Fibroblast of gingiva (primary cell): ENCODE measurements at regions not wholly inside any gene's neighbourhood (a gene's known extent, or its start where the extent isn't known, plus 50 kb on each side); places are given as distances from the start of the nearest gene placed in this dataset.

ENCODE experiments used
- DNase-seq: peaks from one replicate; pipeline ENCODE4 v3.0.0-alpha.2; 2011; ENCODE audit warnings: low read depth

DNA sequence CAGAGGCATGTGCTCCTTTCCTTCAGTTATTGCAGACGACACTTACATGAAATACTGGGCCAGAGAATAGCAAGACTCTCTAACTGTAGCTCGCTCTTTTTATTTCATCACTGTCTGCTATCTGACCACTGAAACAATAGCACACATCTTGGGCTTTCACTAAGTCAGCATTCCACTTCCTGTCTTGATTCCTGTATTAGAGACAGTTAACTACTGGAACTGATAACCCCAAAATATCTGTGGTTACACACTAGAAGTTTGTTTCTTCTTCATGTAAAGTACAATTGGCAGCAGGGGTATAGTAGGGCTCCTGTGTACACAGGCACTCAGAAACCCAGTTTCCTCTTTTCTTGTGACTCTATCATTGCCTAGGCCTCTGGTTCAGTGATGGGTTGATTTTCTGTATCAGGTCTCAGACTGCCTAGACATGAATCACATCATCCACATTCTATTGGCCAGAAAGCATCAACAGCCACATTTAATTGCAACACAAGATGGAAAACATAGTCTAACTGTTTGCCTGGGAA lies 230.2 kb upstream of the CD96 start:
- DNase-seq = no peak

DNA sequence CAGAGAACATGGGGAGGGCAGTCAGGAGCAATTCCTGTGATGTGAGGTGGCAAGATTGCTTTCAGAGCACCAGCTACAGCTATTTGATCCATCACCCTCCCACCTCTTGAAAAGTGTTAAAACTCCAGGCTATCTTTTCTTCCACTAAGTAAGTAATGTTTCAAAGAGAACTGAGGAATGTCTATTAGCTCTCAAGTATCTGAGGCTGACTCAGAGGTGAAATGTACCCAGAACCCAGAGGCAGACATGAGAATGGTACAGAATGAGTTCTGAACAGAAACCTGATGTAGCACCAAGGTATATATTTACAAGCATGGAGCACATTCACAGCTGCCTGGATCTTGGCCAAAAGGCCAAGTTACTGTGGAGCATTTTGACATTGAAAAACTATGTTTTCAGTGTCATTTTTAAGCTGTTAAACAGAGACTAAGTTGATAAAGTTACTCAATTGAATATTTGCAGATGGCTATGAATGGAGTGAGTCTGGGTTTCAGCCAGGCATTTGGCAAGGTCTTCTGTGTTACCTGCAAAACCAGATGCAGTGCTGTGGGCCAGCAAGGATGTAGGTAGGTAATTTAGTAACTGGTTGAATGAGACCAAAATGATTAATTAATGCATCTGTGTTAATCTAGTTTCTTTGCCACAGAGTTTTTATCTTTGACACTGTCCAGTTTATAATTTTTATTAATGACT lies 227.7 kb upstream of the CD96 start:
- DNase-seq = no peak

DNA sequence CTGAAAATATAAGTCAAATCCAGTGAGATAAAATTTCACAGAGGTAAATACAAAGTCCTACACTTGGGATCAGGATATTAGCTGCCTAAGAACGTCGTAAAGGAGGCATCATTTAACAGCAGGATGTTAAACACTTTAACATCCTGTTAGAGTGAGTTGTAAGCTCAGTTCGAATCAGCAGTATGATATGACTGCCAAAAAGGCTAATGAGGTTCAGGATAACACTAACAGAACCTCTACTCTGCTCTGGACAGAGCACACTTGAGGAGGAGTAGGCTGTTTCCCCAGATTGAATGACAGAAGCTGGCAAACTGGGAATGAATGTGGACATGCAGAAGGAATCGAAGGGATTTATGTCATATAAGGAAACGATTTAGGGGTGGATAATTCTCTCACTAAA lies 227.1 kb upstream of the CD96 start:
- no peak for DNase-seq

- peak; percentile 74 for DNase-seq
Observed at GRCh38 chr3:111315930-111316587, 225.9 kb upstream of the CD96 start.

GRCh38 chr3:111318289-111318688 lies 223.7 kb upstream of the CD96 start:
- DNase-seq = no peak

DNA sequence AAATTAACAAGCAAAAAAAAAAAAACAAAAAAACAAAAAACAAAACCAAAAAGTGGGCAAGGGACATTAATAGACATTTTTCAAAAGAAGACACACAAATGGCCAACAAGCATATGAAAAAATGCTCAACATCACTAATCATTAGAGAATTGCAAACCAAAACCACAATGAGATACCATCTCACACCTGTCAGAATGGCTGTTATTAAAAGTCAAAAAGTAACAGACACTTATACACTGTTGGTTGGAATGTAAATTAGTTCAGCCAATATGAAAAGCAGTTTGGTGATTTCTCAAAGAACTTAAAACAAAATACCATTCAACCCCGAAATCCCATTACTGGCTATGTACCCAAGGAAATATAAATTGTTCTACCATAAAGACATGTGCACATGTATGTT lies 222.4 kb upstream of the CD96 start:
- no peak for DNase-seq

DNA sequence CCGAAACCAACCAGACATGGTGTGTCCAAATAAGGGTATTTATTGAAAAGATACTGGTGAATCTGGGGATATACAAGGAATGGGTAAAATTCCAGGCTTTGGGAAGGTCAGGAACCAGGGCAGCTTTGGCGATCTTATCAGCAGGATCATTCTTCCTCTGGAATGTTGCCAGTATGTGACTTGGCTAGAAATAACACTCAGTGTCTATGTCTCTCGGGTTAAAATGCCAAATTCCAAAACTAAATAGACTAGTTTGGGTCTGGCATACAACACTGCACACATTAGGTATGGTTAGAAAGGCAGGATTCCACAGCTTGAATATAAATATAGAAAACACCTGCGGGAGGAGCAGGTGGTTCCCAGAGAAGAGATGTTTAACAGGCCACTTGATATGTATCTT lies 220.2 kb upstream of the CD96 start:
- DNase-seq = no peak

DNA sequence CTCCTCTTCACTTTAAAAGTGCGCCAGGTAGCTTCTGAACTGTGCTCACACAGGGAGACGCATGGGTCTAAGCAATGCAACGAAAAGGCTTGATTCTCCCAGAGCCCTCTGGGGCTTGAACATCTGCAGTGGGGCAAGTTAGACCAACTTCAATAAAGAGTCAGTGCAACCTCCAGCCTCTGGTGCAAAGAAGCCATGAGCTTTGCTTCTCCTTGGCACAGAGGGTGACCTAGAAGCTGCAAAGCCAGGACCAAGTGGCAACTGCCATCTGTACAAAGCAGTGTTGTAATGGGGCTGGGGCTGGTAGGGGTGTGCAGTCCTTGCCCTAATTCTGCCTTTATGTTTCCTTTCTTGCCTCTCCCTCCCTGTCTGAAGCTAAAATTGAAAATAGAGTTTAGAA lies 219.0 kb upstream of the CD96 start:
- DNase-seq = no peak

DNA sequence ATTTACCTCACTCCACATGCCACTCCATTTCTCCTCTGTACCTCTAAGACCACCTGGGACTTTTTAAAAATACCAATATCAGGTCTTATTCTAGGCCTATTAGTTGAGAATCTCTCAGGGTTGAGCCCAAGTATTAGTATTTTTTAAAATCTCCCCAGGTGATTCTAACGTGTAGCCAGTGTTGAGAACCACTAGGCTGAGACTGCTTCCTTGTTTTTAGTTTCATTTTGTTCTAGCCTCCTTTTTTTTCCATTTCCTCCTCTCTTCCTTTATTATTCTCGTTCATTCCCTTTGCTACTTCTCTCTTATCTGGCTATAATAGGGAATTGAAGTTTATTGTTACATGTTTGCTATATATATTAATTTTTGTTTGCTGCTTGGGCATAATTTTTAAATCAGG lies 217.8 kb upstream of the CD96 start:
- no peak for DNase-seq

- DNase-seq = no peak
Observed at GRCh38 chr3:111324645-111325044, 217.4 kb upstream of the CD96 start.

DNA sequence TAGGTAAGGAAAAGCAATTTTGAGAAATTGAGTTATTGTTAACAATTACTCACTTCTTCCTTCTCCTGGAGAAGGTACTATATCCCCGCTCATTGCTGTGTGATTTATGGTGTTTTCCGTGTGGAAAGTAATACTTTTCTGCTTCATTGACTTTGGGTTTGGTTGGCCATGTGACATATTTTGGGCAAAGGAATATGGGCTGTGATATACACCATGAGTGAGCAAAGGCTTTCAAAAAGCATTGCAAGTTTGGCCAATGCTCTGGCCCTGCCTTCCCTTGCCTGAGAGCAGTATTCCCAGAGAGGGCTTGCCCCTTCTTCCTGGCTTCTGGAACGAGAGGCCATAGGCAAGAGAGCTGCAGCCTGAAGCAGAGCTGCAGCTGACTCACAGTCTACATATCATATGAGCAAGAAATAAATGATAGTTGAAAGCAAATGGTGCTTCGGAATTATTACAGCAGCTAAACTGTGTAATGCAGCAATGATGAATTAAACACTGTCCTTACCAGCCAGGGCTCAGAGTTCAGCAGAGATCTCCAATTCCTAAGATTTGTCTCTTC lies 216.8 kb upstream of the CD96 start:
- DNase-seq = no peak

- peak; percentile 85 for DNase-seq
Observed at GRCh38 chr3:111326144-111326995, 215.6 kb upstream of the CD96 start.

- no peak for DNase-seq
Observed at GRCh38 chr3:111331306-111331705, 210.7 kb upstream of the CD96 start.

DNA sequence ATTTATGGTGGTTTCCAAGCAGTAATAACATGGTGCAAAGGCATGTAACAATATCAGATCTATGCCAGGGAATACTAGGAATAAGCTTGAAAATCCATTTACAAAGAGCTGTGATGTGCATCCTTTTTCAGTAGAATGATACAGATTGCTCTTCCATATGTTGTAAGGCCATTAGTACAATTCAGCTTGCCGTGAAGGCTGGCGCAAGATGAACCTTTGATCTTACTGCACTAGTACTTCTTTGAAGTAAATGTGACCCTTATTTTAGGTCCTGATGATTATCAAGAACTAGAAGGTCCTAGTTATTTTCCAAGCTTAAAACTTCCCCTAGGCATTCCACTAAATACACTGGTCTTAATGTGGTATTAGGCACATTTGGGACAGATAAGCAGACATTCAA lies 210.1 kb upstream of the CD96 start:
- no peak for DNase-seq

- no peak for DNase-seq
Observed at GRCh38 chr3:111332488-111333080, 209.4 kb upstream of the CD96 start.

DNA sequence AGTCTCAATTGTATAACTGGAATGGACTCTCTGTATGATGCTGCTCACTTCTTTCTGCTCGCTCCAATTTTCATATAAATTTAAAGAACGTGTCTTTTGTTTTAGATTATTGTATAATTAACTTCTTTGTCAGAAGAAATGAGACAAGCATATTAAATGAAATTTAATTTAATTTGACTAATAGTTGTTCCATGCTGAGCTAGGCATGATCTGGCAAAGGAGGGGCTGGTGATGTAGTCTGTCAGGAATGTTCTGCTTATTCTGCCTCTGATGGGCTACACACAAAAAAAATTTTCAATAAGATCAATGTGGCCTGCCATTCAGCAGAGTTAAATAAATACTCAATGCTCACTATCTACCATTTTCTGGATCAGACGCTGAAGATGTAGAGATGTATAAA lies 208.4 kb upstream of the CD96 start:
- DNase-seq = no peak

- no peak for DNase-seq
Observed at GRCh38 chr3:111335512-111336303, 206.3 kb upstream of the CD96 start.

DNA sequence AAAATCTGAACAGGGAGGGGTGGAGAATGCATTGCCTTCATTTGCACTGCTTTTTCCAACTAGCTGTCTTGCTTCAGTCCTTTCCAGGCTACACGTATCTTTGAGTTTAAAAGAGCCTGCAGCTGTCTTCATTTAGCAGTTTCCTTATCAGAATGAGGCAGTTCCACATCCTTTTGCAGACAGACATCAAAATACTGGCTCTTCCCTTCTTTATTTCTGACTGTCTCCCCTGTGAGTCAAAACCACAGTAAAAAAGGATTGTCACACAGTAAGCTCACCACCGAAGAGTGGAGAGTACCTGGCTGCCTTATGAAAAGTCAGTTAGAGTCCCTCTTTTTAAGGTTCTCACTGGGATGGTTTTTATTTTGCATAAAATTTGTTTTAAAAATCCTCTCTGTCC lies 205.5 kb upstream of the CD96 start:
- DNase-seq = no peak

DNA sequence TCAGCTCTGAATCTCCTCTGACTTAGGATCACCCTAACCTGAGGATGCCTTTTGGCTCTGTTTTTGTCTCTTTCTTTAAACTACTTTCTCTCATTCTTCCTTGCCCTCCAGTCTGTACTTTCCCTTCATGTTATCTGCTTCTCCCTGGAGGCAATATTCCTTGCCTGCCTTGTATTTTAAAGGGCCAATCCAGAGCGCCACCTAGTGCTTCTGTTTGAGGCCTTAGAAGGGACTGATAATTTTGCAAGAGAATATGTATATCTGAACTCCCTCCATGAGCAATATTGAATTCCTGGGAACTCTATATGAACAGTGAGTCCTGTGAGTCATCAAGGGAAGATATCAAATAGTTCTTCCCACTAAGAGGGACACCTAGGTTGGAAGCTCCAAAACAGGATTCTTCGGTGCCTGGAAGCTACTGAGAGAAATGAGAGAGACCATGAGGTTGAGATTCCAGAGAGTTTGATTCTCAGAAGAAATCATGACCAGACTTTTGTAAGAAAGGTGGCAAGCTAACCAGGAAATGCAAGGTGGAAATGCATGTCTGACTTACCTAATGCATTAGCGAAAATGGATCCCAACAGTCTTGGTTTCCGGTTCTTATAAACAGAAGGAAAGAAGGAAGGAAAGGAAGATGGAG lies 203.8 kb upstream of the CD96 start:
- peak; percentile 74 for DNase-seq

- DNase-seq = no peak
Observed at GRCh38 chr3:111339017-111339416, 203.0 kb upstream of the CD96 start.

- DNase-seq = no peak
Observed at GRCh38 chr3:111351334-111351733, 190.7 kb upstream of the CD96 start.
